IMR-90 (cell line): ENCODE measurements at regions not wholly inside any gene's neighbourhood (a gene's known extent, or its start where the extent isn't known, plus 50 kb on each side); places are given as distances from the start of the nearest gene placed in this dataset.

ENCODE experiments used
- ATAC-seq: fragments of 200-7000 bp; cut with Tn5 transposase; 2 replicates; pipeline ENCODE4 v1.9.1; 2020; ENCODE audit warnings: low read depth, mild to moderate bottlenecking, moderate library complexity
- BruUV-seq: library from RNA; stranded (reverse); fragments of 400-500 nt; replicated peaks from 2 replicates; lab custom pipeline; 2021; lab: Mats Ljungman, UMichigan
- CTCF ChIA-PET: fragments of 300-600 bp; formaldehyde crosslinking; extraction: SDS; loops from one replicate; lab custom pipeline; 2021; ENCODE audit warnings: antibody characterized with exemption; lab: Yijun Ruan, JAX
- POLR2A ChIA-PET: fragments of 300-600 bp; sonication (Branson Sonifier 250); formaldehyde crosslinking; loops from one replicate; lab custom pipeline; 2022; ENCODE audit warnings: antibody characterized with exemption; ENCODE audit not compliant: unreplicated experiment; lab: Charles Lee
- DNase-seq: peaks from one replicate; pipeline ENCODE4 v3.0.0; 2013
- H2AFZ ChIP-seq: replicated peaks from 2 replicates; pipeline ENCODE3; 2013; ENCODE audit warnings: low read length, mild to moderate bottlenecking; ENCODE audit not compliant: poor library complexity
- H2AK5ac ChIP-seq: 2 replicates; pipeline ENCODE4 v1.6.1; 2013; ENCODE audit warnings: low read depth, low read length, inconsistent platforms
- H2AK9ac ChIP-seq: replicated peaks from 2 replicates; pipeline ENCODE3; 2013; ENCODE audit warnings: mild to moderate bottlenecking, low read depth, low read length, moderate library complexity; ENCODE audit not compliant: poor library complexity
- H2BK120ac ChIP-seq: 2 replicates; pipeline ENCODE4 v1.6.1; 2013; ENCODE audit warnings: low read depth, low read length, inconsistent platforms
- H2BK15ac ChIP-seq: 3 replicates; pipeline ENCODE4 v1.6.1; 2013; ENCODE audit warnings: low read depth, low read length, inconsistent platforms
- H2BK20ac ChIP-seq: 2 replicates; pipeline ENCODE4 v1.6.1; 2013; ENCODE audit warnings: low read depth, mild to moderate bottlenecking, inconsistent platforms, low read length, moderate library complexity
- H2BK5ac ChIP-seq: 2 replicates; pipeline ENCODE4 v1.6.1; 2013; ENCODE audit warnings: mild to moderate bottlenecking, low read depth, low read length, inconsistent platforms; ENCODE audit not compliant: poor library complexity, severe bottlenecking
- H3K14ac ChIP-seq: replicated peaks from 2 replicates; pipeline ENCODE4 v1.6.1; 2013; ENCODE audit warnings: low read depth, low read length, inconsistent platforms
- H3K18ac ChIP-seq: 2 replicates; pipeline ENCODE4 v1.6.1; 2013; ENCODE audit warnings: low read depth, low read length, control low read depth
- H3K23ac ChIP-seq: 2 replicates; pipeline ENCODE4 v1.6.1; 2013; ENCODE audit warnings: low read depth, low read length, inconsistent platforms
- H3K27ac ChIP-seq: 2 replicates; pipeline ENCODE4 v1.5.1; 2013; ENCODE audit warnings: mild to moderate bottlenecking, control low read depth, low read length; ENCODE audit not compliant: insufficient read depth
- H3K27me3 ChIP-seq: 2 replicates; pipeline ENCODE4 v1.6.1; 2013; ENCODE audit warnings: low read length; ENCODE audit not compliant: control insufficient read depth, insufficient read depth
- H3K36me3 ChIP-seq: 2 replicates; pipeline ENCODE4 v1.6.1; 2013; ENCODE audit warnings: low read length, mixed read lengths; ENCODE audit not compliant: control insufficient read depth, insufficient read depth
- H3K4ac ChIP-seq: 2 replicates; pipeline ENCODE4 v1.6.1; 2013; ENCODE audit warnings: low read depth, low read length, inconsistent platforms
- H3K4me1 ChIP-seq: 2 replicates; pipeline ENCODE4 v1.6.1; 2013; ENCODE audit warnings: low read length, mixed read lengths; ENCODE audit not compliant: control insufficient read depth, insufficient read depth
- H3K4me2 ChIP-seq: 2 replicates; pipeline ENCODE4 v1.6.1; 2013; ENCODE audit warnings: low read depth, mild to moderate bottlenecking, control low read depth, low read length, moderate library complexity
- H3K4me3 ChIP-seq: 2 replicates; pipeline ENCODE4 v1.5.1; 2013; ENCODE audit warnings: low read depth, mild to moderate bottlenecking, control low read depth, low read length, moderate library complexity; ENCODE audit not compliant: insufficient read depth
- H3K56ac ChIP-seq: 2 replicates; pipeline ENCODE4 v1.6.1; 2013; ENCODE audit warnings: low read length, inconsistent platforms; ENCODE audit not compliant: insufficient read depth; ENCODE audit errors: extremely low read depth
- H3K79me1 ChIP-seq, 2 experiments: 2 replicates each; pipeline ENCODE4 v1.6.1; 2013; ENCODE audit warnings: low read length in 2 of 2, inconsistent platforms in 1 of 2, low read depth in 1 of 2
- H3K9ac ChIP-seq: 2 replicates; pipeline ENCODE4 v1.6.1; 2013; ENCODE audit warnings: low read depth, low read length, control low read depth
- H3K9me1 ChIP-seq: 2 replicates; pipeline ENCODE4 v1.6.1; 2013; ENCODE audit warnings: low read length, inconsistent platforms; ENCODE audit not compliant: insufficient read depth
- H3K9me3 ChIP-seq: 2 replicates; pipeline ENCODE4 v1.6.1; 2013; ENCODE audit warnings: low read length; ENCODE audit not compliant: control insufficient read depth, insufficient read depth
- H4K20me1 ChIP-seq: 2 replicates; pipeline ENCODE4 v1.6.1; 2013; ENCODE audit warnings: low read length, inconsistent platforms; ENCODE audit not compliant: insufficient read depth
- H4K5ac ChIP-seq: 2 replicates; pipeline ENCODE4 v1.6.1; 2013; ENCODE audit warnings: mild to moderate bottlenecking, low read depth, low read length, control low read depth
- H4K8ac ChIP-seq, 2 experiments: 2 replicates each; pipeline ENCODE4 v1.6.1; 2013; ENCODE audit warnings: low read depth in 2 of 2, low read length in 2 of 2, control low read depth in 1 of 2, inconsistent platforms in 1 of 2
- H4K91ac ChIP-seq: 2 replicates; pipeline ENCODE4 v1.6.1; 2013; ENCODE audit warnings: low read depth, low read length, inconsistent platforms; ENCODE audit not compliant: insufficient read depth
- BHLHE40 ChIP-seq: fragments of 150-350 bp; IDR thresholded peaks from 2 replicates; pipeline ENCODE4 v1.6.1; 2016; ENCODE audit warnings: mild to moderate bottlenecking, low read depth, low read length
- CHD1 ChIP-seq: IDR thresholded peaks from 2 replicates; pipeline ENCODE4 v1.6.1; 2012; ENCODE audit warnings: low read depth, low read length, improper control_type of control experiment
- MAFK ChIP-seq: IDR thresholded peaks from 2 replicates; pipeline ENCODE4 v1.6.1; 2012; ENCODE audit warnings: low read depth, low read length, improper control_type of control experiment
- POLR2A ChIP-seq: IDR thresholded peaks from 2 replicates; pipeline ENCODE4 v1.6.1; 2012; ENCODE audit warnings: mild to moderate bottlenecking, low read depth, low read length
- WGBS, 2 experiments: methylation state at CpG; one replicate each; pipeline versions ENCODE4 v1.1.5 to v1.1.7; 2013; ENCODE audit warnings: missing lambda C conversion rate in 2 of 2; ENCODE audit not compliant: insufficient read length in 1 of 2; ENCODE audit errors: extremely low coverage in 2 of 2; 5-methylcytosine and 5-hydroxymethylcytosine counted together
- dilution Hi-C: fragments of 300-500 bp; cut with HindIII; formaldehyde crosslinking; loops from one replicate; pipeline ENCODE4 v1.14.3; 2018; ENCODE audit warnings: low sequenced_read_pairs; ENCODE audit not compliant: unreplicated experiment
- in situ Hi-C: fragments of 300-500 bp; cut with MboI; formaldehyde crosslinking; loops from 3 replicates; pipeline ENCODE4 v1.14.3; 2019; ENCODE audit warnings: low sequenced_read_pairs, inconsistent platforms, mixed read lengths
- intact Hi-C: fragments of 100-400 bp; cut with micrococcal nuclease; formaldehyde crosslinking; loops from 2 replicates; pipeline ENCODE4 v1.10.0; 2022
- TF ChIP-seq, protein P1 (sequence below): fragments of 150-350 bp; IDR thresholded peaks from 2 replicates; pipeline ENCODE4 v1.6.1; 2016; ENCODE audit warnings: low read depth, mild to moderate bottlenecking, low read length, moderate library complexity, borderline replicate concordance

DNA sequence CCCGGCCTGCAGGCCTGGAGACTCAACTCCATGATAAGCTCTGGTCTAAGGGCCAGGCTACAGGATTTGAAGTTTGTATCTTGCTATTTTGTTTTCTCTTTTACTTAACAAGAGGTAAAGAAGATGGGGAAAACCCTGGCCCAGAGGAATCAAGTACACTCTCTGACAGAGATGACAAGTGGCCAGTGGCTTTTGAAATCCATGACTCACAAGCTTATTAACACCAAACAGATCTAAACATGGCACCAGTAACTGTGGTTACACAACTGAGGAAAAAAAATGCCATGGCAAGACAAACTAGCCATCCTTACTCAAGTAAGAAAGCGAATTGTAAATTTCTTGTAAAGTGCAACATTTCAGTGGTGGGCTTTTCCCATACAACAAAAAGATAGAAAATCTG lies 72.6 kb upstream of the SERTM1 start:
- no TSS peak for BruUV-seq
- H3K4ac ChIP-seq, result no peak overlapping the region

More for the DNA sequence above, 72.6 kb upstream of the SERTM1 start:
- dilution Hi-C loops (no loop called here), in situ Hi-C loops (loop anchor here (10.0 kb wide), 1 partner anchor 64 kb away; no protein-coding TSS in a partner anchor), intact Hi-C loops (no loop called here)
- Histone ChIP-seq H3K27me3 (no peaks in the 10 kb centered on the region), H3K36me3 (no peaks in the 10 kb centered on the region), H3K4me1 (no peaks in the 10 kb centered on the region), H3K9me1 (no peaks in the 10 kb centered on the region), H4K20me1 (no peaks in the 10 kb centered on the region), H2BK5ac (no peak overlapping the region), H3K4me2 (no peak overlapping the region), H4K91ac (no peak overlapping the region), H3K79me1 (no peaks in the 10 kb centered on the region), H2AFZ (no peak overlapping the region), H2AK5ac (no peak overlapping the region), H3K9ac (no peak overlapping the region), H2BK120ac (no peak overlapping the region), H3K9me3 (no peaks in the 10 kb centered on the region), H3K18ac (no peak overlapping the region), H3K14ac (no peak overlapping the region), H3K27ac (no peak overlapping the region), H2BK15ac (no peak overlapping the region), H4K8ac (no peak overlapping the region), H3K23ac (no peak overlapping the region), H4K5ac (no peak overlapping the region), H2AK9ac (no peak overlapping the region), H2BK20ac (no peak overlapping the region), H3K56ac (no peak overlapping the region), H3K4me3 (no peak overlapping the region)
- ATAC-seq (no peak), DNase-seq (no peak)
- WGBS, 2 experiments, result no CpG with 5 or more reads among the region's 2 CpGs
- ChIA-PET POLR2A (no interaction called here), CTCF (no interaction called here)
- TF ChIP-seq MAFK, result no peak
- no peak for TF ChIP-seq CHD1
- no peak for TF ChIP-seq BHLHE40
- TF ChIP-seq, protein P1, sequence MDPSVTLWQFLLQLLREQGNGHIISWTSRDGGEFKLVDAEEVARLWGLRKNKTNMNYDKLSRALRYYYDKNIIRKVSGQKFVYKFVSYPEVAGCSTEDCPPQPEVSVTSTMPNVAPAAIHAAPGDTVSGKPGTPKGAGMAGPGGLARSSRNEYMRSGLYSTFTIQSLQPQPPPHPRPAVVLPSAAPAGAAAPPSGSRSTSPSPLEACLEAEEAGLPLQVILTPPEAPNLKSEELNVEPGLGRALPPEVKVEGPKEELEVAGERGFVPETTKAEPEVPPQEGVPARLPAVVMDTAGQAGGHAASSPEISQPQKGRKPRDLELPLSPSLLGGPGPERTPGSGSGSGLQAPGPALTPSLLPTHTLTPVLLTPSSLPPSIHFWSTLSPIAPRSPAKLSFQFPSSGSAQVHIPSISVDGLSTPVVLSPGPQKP, result no peak
- TF ChIP-seq POLR2A, result no peak
